ENCODE measurements at regions not wholly inside any gene's neighbourhood (a gene's known extent, or its start where the extent isn't known, plus 50 kb on each side); places are given as distances from the start of the nearest gene placed in this dataset.
"Not testable (repeated sequence)": the region's sequence is repeated elsewhere in the genome, so short reads cannot be mapped to it uniquely, and the experiment has no call there.

DNA sequence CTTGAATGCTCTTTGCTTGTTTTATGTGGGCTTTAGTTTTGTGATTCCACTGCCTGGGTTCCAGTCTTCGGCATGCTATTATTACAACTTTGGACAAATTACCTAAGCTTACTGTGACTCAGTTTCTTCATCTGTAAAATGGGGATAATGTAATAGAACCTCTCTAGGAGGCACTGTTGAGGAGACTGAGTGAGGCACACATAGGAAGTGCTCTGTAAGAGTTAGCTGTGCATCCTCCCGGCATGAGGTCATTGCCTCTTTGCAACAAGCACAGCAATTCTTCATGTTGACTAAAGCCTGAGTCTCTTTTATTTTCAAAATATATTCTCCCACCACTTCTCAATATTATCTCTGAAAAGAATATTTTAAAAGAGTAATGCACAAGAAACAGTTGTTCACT lies 227.4 kb downstream of the DLEU7 start:
- no peak for DNase-seq (ENCODE audit: extremely low read depth, low read depth)
- no peak overlapping the region for H3K4me3 ChIP-seq (replicated peaks; ENCODE audit: low read depth, low read length)
- TF ChIP-seq, protein P1, sequence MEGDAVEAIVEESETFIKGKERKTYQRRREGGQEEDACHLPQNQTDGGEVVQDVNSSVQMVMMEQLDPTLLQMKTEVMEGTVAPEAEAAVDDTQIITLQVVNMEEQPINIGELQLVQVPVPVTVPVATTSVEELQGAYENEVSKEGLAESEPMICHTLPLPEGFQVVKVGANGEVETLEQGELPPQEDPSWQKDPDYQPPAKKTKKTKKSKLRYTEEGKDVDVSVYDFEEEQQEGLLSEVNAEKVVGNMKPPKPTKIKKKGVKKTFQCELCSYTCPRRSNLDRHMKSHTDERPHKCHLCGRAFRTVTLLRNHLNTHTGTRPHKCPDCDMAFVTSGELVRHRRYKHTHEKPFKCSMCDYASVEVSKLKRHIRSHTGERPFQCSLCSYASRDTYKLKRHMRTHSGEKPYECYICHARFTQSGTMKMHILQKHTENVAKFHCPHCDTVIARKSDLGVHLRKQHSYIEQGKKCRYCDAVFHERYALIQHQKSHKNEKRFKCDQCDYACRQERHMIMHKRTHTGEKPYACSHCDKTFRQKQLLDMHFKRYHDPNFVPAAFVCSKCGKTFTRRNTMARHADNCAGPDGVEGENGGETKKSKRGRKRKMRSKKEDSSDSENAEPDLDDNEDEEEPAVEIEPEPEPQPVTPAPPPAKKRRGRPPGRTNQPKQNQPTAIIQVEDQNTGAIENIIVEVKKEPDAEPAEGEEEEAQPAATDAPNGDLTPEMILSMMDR (IDR thresholded peaks at IDR 0.05; ENCODE audit: low read depth, low read length, missing control alignments), result no peak

DNA sequence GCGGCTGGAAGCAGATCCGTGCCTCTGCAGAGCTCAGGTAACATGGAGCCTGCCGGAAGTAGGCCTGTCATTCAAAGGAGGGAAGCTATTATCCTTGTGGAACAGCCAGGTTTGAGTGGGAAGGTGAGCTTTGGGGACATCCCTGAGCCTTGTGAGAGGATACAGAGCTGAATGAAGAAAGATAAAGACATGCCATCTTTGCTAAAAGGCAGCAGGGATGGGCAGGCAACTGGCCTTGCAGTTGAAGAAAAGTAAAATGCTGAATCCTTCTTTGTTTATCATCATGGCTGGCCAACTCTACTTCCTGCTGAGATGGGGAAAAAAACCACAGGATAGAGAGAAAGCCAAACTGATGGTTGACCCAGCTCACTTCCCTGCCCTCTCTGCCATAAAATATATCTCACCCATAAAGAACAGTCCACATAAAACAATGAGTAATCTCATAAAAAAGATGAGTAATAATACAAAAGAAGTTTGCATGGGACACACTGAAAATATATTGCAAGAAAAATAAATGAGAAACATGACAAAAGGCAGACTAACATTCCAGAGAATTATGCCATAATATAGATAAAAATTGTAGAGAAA lies 226.3 kb downstream of the DLEU7 start:
- H3K4me3 ChIP-seq (replicated peaks; ENCODE audit: low read depth, low read length), result no peak overlapping the region
- peak; percentile 83 for DNase-seq (ENCODE audit: extremely low read depth, low read depth)
- TF ChIP-seq, protein P1 (IDR thresholded peaks at IDR 0.05; ENCODE audit: low read depth, low read length, missing control alignments), result no peak

DNA sequence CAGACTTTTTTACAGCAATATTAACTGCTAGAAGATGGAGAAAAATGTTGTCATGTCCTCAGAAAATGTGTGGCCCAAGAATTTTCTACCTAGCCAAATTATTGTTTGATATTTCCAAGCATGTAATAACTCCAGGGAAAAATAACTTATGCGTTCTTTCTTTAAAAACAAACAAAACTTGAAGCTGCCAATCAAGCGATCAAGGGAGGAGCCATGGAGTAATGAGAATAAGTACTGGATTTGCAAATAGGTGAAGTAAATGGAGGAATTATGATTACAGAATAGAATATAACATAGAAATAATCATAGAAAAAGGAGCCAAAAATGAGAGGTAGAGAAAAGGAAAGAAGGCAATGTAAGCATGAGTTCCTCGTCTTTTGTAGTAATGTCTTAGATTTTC lies 225.3 kb downstream of the DLEU7 start:
- H3K4me3 ChIP-seq (replicated peaks; ENCODE audit: low read depth, low read length), result no peak overlapping the region
- no peak for DNase-seq (ENCODE audit: extremely low read depth, low read depth)
- TF ChIP-seq, protein P1 (IDR thresholded peaks at IDR 0.05; ENCODE audit: low read depth, low read length, missing control alignments), result no peak

DNA sequence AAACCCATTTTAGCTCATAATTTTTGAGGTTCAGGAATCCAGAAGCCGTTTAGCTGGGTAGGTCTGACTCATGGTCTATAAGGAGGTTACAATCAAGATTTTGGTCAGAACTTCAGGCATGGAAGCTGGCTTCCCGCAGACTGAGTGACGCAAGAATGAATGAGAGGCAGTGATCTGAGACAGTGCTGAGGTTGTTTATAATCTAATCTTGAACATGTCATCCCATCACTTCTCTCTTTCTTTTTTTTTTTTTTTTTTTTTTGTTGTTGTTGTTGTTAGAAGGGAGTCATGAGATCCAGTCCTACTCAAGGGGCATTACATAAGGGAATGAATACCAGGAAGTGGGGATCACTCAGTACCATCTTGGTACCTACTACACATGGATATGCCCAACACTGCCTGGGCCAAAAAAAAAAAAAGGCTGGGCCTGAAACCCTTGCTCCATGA lies 217.4 kb downstream of the DLEU7 start:
- TF ChIP-seq, protein P1 (IDR thresholded peaks at IDR 0.05; ENCODE audit: low read depth, low read length, missing control alignments), result no peak
- no peak for DNase-seq (ENCODE audit: extremely low read depth, low read depth)

DNA sequence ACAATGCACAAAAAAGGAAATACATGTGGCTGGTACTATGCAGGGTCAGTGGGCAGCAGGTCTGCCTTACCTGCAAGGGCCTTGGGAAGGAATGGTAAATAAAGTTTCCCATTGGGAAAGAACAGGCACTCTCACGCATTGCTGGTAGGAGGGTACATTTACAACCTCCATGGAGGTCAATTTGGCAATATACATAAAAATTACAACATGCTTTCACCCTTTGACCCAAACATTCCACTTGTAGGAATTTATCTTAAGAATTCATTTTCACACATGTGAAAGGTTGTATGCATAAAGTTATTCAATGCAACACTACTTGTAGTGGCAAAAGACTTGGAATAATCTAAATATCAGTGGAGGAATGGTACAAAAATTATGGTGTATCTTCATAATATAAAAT lies 216.4 kb downstream of the DLEU7 start:
- TF ChIP-seq, protein P1 (IDR thresholded peaks at IDR 0.05; ENCODE audit: low read depth, low read length, missing control alignments), result no peak
- no peak overlapping the region for H3K4me3 ChIP-seq (replicated peaks; ENCODE audit: low read depth, low read length)
- no peak for DNase-seq (ENCODE audit: extremely low read depth, low read depth)

More for the DNA sequence above, 217.4 kb downstream of the DLEU7 start:
- H3K4me3 ChIP-seq (replicated peaks; ENCODE audit: low read depth, low read length), result no peak overlapping the region

DNA sequence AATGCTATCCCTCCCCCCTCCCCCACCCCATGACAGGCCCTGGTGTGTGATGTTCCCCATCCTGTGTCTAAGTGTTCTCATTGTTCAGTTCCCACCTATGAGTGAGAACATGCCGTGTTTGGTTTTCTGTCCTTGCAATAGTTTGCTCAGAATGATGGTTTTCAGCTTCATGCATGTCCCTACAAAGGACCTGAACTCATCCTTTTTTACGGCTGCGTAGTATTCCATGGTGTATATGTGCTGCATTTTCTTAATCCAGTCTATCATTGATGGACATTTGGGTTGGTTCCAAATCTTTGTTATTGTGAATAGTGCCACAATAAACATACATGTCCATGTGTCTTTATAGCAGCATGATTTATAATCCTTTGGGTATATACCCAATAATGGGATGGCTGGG lies 215.0 kb downstream of the DLEU7 start:
- DNase-seq (ENCODE audit: extremely low read depth, low read depth); H3K4me3 ChIP-seq (replicated peaks; ENCODE audit: low read depth, low read length): not testable (repeated sequence)

DNA sequence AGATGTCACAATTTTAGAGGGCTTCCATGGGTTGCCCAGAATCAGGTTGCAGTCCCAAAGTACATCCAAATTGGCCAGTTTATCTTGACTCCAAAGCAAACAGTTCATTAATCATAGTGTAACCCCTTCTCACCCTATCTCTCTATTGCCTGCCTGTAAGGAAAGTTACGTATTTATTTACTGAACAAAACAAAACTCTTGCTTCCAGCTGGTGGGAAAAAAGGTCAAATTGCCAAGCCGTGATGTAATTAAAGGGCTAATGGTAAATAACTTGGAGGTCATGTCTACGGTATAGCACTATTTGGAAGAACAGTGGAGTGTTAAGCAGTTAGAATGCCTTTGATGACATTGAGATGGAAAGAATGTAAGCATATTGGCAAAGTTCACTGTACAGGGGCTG lies 214.0 kb downstream of the DLEU7 start:
- H3K4me3 ChIP-seq (replicated peaks; ENCODE audit: low read depth, low read length), result no peak overlapping the region
- TF ChIP-seq, protein P1 (IDR thresholded peaks at IDR 0.05; ENCODE audit: low read depth, low read length, missing control alignments), result no peak
- DNase-seq (ENCODE audit: extremely low read depth, low read depth), result no peak
